GM19025 (cell line): ENCODE measurements at regions not wholly inside any gene's neighbourhood (a gene's known extent, or its start where the extent isn't known, plus 50 kb on each side); places are given as distances from the start of the nearest gene placed in this dataset.

Experiments used
- ATAC-seq: cut with Tn5 transposase; IDR thresholded peaks from one replicate; pipeline ENCODE4 v1.9.1; 2021; ENCODE audit warnings: mild to moderate bottlenecking, low read depth, moderate library complexity; ENCODE audit not compliant: unreplicated experiment

- ATAC-seq: no peak
Measured at GRCh38 chr12:3973973-3974644, 100.9 kb upstream of the PARP11 start.

- ATAC-seq: no peak
Measured at GRCh38 chr12:3973269-3973884, 100.2 kb upstream of the PARP11 start.

GRCh38 chr12:3972576-3972975 lies 99.4 kb upstream of the PARP11 start:
- no peak for ATAC-seq

- ATAC-seq: no peak
Measured at GRCh38 chr12:3968523-3968922, 95.3 kb upstream of the PARP11 start.

- no peak for ATAC-seq
Measured at GRCh38 chr12:3967556-3968160, 94.5 kb upstream of the PARP11 start.

- ATAC-seq: no peak
Measured at GRCh38 chr12:3966376-3966775, 93.2 kb upstream of the PARP11 start.

GRCh38 chr12:3965046-3965445 lies 91.8 kb upstream of the PARP11 start:
- no peak for ATAC-seq

- no peak for ATAC-seq
Measured at GRCh38 chr12:3964439-3964838, 91.2 kb upstream of the PARP11 start.

GRCh38 chr12:3962631-3963483 lies 89.7 kb upstream of the PARP11 start:
- no peak for ATAC-seq

- ATAC-seq: no peak
Measured at GRCh38 chr12:3961591-3961990, 88.4 kb upstream of the PARP11 start.

- ATAC-seq: no peak
Measured at GRCh38 chr12:3959799-3960560, 86.8 kb upstream of the PARP11 start.

- ATAC-seq: no peak
Measured at GRCh38 chr12:3958534-3958933, 85.3 kb upstream of the PARP11 start.

- ATAC-seq: no peak
Measured at GRCh38 chr12:3951380-3952135, 78.4 kb upstream of the PARP11 start.

- ATAC-seq: no peak
Measured at GRCh38 chr12:3950714-3951320, 77.6 kb upstream of the PARP11 start.

- ATAC-seq: no peak
Measured at GRCh38 chr12:3947781-3948180, 74.6 kb upstream of the PARP11 start.

- ATAC-seq: no peak
Measured at GRCh38 chr12:3945671-3946070, 72.5 kb upstream of the PARP11 start.

GRCh38 chr12:3944620-3945019 lies 71.4 kb upstream of the PARP11 start:
- no peak for ATAC-seq

GRCh38 chr12:3938042-3938544 lies 64.9 kb upstream of the PARP11 start:
- no peak for ATAC-seq

- ATAC-seq: no peak
Measured at GRCh38 chr12:3935078-3935477, 61.9 kb upstream of the PARP11 start.
